ENCODE measurements at regions not wholly inside any gene's neighbourhood (a gene's known extent, or its start where the extent isn't known, plus 50 kb on each side); places are given as distances from the start of the nearest gene placed in this dataset.

DNA sequence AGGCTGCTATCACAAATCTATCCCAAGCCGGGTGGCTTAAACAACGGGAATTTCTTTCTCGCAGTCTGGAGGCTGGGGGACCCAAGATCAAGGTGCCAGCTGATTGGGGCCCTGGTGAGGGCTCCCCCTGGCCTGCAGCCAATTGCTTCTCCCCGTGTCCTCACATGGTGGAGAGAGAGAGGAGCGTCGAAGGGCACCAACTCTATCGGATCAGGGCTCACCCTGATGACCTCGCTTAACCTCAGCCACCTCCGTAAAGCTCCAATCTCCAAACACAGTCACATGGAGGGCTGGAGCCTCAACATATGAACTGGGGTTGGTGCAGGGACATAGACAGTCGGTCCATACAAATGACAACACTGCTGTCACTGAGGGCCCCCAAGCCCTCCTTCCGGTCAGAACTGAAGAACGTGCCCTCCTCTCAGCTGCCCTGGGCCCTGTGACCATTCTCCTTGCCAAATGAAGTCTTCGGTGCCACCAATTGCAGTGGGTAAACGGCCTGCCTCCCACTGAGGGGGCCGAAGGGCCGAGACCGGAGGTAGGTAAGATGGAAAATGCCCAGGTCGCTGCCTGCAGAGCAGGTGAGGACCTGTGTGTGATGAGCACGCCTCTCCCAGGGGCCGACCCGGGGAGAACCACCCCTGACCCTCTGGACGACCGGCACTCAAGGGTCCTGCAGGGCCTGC lies 211.0 kb downstream of the TOMM20 start:
- no peak for DNase-seq (ENCODE audit: low read depth)
- no peak for TF ChIP-seq CTCF (conservative IDR thresholded peaks at IDR 0.05; ENCODE audit: low read depth, low read length)
- no peak overlapping the region for H3K4me3 ChIP-seq (ENCODE audit: low read length)

- no peak overlapping the region for H3K4me3 ChIP-seq (ENCODE audit: low read length)
- DNase-seq (ENCODE audit: low read depth), result no peak
- TF ChIP-seq CTCF (conservative IDR thresholded peaks at IDR 0.05; ENCODE audit: low read depth, low read length), result no peak
Measured at GRCh38 chr1:234916840-234917239, 211.8 kb downstream of the TOMM20 start.

DNA sequence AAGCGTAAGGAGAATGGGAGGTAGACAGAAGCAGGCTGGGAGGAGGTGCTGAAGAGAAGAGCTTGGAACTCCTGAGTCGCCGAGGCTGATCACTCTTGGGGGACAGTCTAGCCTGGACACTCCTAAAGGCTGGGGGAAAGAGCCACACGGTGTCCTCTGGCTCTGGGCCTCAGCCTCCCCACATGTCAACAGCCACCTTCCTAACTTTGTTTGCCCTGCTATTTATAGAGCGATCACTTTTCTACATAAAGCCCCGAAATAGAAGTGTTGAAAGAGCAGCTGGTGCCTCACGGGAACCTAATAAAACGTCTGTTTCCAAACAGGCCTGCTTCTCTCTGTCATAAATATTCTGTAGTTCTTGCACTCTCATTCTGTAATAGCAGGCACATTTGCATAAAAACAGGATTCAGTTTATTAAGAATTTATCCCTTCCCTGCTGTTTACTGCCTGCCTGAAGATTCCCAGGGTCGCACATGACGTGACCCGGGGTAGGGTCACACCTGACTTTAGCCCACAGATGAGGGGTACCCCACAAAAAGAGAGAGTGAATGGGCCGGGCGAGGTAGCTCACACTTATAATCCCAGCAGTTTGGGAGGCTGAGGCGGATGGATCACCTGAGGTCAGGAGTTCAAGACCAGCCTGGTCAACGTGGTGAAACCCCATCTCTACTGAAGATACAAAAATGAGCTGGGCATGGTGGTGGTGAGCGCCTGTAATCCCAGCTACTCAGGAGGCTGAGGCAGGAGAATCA lies 212.5 kb downstream of the TOMM20 start:
- no peak for DNase-seq (ENCODE audit: low read depth)
- TF ChIP-seq CTCF (conservative IDR thresholded peaks at IDR 0.05; ENCODE audit: low read depth, low read length), result no peak
- H3K4me3 ChIP-seq (ENCODE audit: low read length), result no peak overlapping the region

DNA sequence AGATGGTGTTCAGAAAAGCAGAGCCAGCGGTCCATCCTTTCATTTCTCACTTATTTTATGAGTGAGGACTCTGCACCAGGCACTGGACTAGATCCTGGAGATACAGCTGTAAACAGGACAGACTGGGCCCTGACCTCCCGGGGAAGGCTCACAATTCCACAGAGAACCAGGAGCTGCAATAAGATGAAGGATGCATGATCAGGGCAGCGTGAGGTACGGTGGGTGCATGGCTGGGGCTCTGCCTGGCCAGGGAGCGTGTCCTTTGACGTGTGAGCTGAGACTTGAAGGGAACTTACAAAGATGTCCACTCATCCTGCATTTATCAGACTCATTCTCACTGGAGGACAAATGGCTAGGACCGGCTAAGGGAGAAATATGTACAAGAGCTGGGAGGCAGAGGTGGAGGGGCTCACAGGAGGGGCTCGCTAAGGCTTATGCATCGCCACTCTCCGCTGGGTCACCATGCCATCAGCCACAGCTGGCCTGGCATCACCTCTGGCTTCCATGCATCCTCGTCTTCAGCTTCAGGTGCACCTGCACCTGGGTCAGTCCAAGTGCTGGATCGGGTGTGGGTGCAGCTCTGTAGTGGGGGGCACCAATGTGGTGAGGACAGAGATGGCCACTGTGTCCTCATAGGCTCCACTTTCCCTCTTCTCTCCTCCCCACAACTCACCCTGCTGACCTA lies 213.9 kb downstream of the TOMM20 start:
- DNase-seq (ENCODE audit: low read depth), result no peak
- no peak for TF ChIP-seq CTCF (conservative IDR thresholded peaks at IDR 0.05; ENCODE audit: low read depth, low read length)

DNA sequence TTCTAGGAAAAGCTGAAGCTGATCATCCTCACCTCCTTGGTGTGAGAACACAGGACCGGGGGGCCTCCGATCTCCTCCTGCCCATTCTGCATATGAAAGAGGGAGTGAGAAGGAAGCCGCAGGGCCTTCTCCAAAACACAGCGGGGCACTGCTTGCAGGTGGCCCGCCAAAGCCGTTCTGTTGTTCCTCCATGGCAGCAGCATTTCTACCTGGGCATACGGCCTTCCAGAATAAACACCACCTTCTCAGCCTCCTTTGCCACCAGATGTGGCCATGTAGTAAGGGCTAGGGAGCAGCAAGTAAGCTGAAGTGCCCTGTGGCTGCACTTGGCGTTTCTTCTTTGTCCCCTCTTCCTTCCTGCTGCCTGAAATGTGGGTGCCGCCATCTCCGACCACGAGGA lies 214.9 kb downstream of the TOMM20 start:
- no peak overlapping the region for H3K4me3 ChIP-seq (ENCODE audit: low read length)
- TF ChIP-seq CTCF (conservative IDR thresholded peaks at IDR 0.05; ENCODE audit: low read depth, low read length), result no peak
- no peak for DNase-seq (ENCODE audit: low read depth)

More for the DNA sequence above, 213.9 kb downstream of the TOMM20 start:
- H3K4me3 ChIP-seq (ENCODE audit: low read length), result no peak overlapping the region

DNA sequence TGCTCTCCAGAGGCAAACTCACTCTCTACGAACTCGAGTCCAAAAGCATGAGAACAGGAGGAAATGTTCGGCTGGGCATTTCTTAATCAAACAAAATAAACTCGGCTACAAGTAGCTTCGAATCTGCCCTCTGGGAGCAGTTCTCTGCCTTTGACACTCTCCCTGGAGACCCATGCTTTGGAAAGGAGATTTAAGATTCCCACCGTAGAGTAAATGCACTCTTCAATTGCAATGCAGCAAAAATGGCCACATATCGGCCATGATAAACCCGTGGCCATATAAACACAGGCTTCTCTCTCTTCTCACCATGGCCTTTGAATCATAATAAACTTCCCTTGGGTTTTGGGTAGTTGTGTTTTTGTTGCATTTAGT lies 215.4 kb downstream of the TOMM20 start:
- no peak for TF ChIP-seq CTCF (conservative IDR thresholded peaks at IDR 0.05; ENCODE audit: low read depth, low read length)
- DNase-seq (ENCODE audit: low read depth), result no peak
- H3K4me3 ChIP-seq (ENCODE audit: low read length), result no peak overlapping the region

Measured in retinal pigment epithelial cell (primary cell).